Hematopoietic multipotent progenitor cell treated with erythropoietin and hydrocortisone succinate and interleukin-3 and kit ligand, for 6 days (in vitro differentiated cells): ENCODE measurements at regions not wholly inside any gene's neighbourhood (a gene's known extent, or its start where the extent isn't known, plus 50 kb on each side); places are given as distances from the start of the nearest gene placed in this dataset.
A peak's percentile ranks its signal among the peaks of the same experiment; 100 is the strongest.
"Not testable (repeated sequence)": the region's sequence is repeated elsewhere in the genome, so short reads cannot be mapped to it uniquely, and the experiment has no call there.

Experiments
- DNase-seq: peaks from one replicate; pipeline ENCODE4 v3.0.0-alpha.2; 2015

DNA sequence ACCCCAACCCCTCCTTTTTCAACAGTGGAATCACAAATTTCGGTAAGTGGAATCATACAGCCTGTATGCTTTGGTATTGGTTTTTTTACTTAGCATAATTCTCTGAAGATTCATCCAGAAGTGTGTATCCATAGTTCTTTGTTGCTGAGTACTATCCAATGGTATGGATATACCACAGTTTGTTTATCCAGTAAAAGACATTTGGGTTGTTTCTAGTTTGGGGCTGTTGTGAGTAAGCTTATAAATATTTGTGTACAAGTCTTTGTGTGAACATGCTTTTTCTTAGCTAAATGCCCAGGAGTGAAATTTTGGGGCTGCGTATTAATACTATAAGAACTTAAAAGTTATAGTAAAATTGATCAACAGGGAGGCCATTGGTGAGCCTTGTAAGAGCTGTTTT is 57.5 kb upstream of the GC start:
- DNase-seq = no peak

- DNase-seq = no peak
Measured at GRCh38 chr4:71847300-71847699, 63.4 kb upstream of the GC start.

GRCh38 chr4:71855944-71856343 is 72.1 kb upstream of the GC start:
- no peak for DNase-seq

DNA sequence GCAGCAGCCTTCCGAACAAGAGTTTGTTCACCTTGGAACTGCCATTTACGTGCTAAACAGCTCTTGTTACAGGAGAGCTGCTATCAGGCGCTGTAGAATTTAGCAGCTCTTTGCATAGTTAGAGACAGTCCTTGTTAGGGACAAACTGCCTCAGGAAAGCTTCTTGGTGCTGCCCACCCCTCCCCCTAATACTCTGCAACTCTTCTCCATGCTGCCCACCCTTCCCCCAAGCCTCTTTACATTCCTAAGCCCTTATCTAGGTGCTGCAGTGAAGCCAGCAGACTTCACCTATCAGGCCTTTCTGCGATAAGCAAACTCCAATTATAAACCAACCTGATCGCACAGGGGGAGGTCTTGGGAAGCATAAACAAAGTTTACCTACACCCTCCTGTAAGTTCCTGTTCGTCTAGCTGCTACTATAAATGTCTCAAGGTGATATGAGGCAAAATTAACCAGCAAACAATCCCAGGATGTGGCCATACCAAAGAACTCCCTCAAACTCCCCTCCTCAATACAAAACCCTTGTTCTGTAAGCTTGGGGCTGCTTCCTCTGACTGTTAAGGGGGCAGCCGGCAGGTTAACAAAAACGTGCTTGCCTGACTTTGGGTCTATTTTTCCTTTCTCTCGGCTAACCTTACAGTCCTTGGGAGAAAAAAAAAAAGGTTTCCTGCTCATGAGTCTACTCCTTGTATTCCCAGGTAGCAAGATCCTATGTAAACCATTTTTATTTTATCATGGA is 74.0 kb upstream of the GC start:
- DNase-seq = peak; percentile 31

GRCh38 chr4:71860643-71861042 is 76.8 kb upstream of the GC start:
- peak; percentile 4 for DNase-seq

DNA sequence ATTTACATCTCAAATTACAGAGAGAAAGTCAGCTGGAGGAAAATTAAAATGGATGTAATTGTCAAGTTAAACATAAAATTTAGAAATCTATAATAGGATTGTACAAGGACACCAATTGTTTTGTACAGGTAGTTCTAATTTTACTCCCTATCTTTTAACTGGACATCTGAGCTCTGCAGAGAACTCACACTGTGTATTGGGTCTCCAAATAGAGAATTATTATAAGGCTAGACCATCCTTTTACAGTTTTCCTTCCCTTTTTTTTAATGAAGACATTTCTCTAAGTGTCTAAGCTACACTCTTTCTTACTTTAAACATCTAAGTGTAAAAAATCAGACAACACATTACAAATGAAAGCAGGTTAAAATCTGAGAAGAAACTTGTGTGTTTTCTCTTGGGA is 78.4 kb upstream of the GC start:
- no peak for DNase-seq

DNA sequence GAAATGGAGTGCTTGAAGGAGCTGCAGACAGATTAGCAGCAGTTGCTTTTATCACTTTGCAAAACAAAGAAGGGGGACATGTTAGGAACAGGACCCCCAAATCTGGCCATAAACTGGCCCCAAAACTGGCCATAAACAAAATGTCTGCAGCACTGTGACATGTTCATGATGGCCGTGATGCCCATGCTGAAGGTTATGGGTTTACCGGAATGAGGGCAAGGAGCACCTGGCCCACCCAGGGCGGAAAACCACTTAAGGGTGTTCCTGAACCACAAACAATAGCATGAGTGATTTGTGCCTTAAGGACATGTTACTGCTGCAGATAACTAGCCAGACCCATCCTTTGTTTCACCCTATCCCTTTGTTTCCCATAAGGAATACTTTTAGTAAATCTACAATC is 79.6 kb upstream of the GC start:
- no peak for DNase-seq

DNA sequence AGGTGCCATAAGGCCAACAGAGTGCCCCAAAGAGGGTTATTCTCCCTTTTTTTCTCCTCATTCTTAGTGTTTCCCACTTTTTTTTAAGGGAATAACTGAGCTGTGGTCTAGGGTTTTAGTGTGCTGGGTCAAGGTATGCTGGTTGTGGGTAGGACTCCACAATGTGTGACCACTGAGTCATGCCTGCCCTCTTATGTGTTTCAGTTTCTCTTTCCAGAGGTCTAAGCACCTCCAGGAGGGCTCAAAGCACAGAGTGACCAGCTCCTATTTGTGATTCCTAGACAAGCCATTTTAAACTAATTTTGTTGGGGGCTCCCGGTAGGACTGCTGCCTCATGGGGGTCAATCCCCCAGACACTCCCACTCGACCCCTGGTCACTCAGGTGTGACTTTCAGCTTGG is 80.5 kb upstream of the GC start:
- DNase-seq = no peak

GRCh38 chr4:71866212-71866885 is 82.5 kb upstream of the GC start:
- DNase-seq = no peak

DNA sequence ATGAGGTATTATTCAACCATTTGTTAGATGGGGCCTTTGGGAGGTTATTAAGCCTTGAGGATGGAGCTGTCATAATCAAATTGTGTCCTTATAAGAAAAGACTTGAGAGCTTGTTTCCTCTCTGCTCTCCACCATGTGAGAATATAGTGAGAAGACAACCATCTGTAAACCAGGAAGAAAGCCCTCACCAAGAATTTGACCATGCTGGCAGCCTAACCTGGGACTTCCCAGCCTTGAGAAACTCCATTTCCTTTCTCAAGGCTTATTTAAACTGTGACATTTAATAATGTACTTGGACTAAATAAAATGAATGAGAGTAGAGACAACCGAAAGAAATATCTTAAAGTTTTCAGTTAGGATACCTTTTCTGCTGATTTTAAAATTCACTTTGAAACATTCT is 83.7 kb upstream of the GC start:
- no peak for DNase-seq

DNA sequence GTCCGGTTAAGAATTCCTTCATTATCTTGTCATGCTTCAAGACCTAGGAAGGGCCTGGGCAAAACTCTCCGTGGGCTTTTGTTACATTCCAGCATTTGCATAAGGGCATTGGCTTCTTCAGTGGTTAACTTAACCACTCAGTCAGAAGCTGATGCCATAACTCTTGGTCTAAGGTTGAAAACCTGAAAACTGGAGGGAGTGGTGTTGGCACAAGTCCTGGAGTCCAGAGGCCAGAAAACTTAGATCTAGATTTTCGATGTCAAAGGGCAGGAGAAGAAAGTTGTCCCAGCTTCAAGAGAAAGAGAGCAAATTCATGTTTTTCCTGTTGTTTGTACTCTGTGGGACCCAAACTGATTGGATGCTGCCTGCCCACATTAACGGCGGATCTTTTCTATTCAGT is 86.6 kb upstream of the GC start:
- no peak for DNase-seq

DNA sequence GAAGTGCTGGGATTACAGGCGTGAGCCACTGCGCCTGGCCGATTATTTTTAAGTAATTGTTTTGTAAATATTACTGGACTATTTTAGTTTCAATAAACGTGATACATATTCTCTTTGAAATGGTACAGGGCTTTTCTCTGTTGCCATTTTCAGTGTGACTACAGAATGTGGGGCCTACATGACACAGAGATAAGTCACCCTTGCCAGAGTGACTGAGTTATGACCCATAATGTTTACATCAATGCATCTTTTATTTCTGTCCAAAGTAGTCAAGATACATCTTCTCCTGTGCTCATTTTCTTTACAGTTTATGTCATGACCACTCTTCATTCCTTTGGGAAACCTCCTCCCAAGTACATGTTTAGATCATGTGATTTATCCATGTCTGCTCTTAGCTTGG is 88.3 kb upstream of the GC start:
- no peak for DNase-seq

DNA sequence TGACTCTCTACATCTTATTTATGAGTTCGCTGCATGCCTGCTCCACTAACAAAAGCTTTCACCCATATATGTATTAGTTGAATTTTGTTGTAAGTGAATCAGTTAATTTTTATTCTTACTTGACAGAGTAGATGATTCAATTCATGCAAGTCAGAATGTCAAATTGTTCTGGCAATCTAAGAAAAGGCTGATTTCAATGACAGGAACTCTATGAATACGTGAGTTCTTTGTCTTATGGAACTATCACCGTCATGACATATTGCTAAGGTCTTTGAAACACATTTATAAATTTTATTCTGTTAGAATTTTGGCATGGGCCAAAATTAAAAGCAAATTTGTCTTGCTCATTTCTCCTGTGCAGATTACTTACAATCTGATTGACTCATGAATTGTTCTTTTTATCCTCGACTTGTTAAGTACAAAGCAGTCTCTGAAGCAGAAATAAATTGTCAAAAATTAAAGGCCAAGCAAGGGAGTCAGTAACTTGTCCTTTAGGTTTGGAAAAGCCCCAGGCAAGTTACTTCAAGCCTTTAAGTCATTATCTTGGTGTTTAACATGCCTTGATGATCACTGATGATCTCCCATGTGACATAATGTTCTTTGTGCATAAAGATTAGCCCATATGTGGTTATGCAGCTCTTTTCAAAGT is 89.0 kb upstream of the GC start:
- no peak for DNase-seq

- no peak for DNase-seq
Measured at GRCh38 chr4:71878376-71878775, 94.5 kb upstream of the GC start.

- DNase-seq = no peak
Measured at GRCh38 chr4:71882113-71882841, 98.4 kb upstream of the GC start.

GRCh38 chr4:71900366-71900765 is 116.5 kb upstream of the GC start:
- not testable (repeated sequence) for DNase-seq

- peak; percentile 14 for DNase-seq
Measured at GRCh38 chr4:71905594-71905993, 121.7 kb upstream of the GC start.

- no peak for DNase-seq
Measured at GRCh38 chr4:71906096-71906495, 122.2 kb upstream of the GC start.

- no peak for DNase-seq
Measured at GRCh38 chr4:71907071-71907470, 123.2 kb upstream of the GC start.

GRCh38 chr4:71907782-71908181 is 123.9 kb upstream of the GC start:
- DNase-seq = no peak

- DNase-seq = no peak
Measured at GRCh38 chr4:71913275-71913674, 118.5 kb upstream of the NPFFR2 start.

- DNase-seq = no peak
Measured at GRCh38 chr4:71923070-71923469, 108.7 kb upstream of the NPFFR2 start.

DNA sequence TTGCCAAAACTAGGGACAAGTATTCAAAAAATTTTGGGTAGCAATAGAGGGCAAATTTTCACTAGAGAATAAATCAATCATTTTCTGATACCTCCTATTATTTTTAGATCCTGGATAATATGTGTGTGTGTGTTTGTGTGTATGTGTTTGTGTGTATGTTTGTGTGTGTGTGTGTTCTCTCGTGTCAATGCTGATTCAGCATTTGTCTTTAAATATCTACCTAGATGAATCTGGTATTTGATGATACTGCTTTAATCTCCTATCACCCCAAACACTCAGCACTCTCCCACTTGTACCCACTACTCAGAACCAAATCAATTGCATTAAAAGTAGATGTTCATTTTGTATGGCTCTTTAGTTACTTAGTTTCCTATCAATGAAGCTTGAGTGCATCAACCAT is 101.3 kb upstream of the NPFFR2 start:
- no peak for DNase-seq

- DNase-seq = no peak
Measured at GRCh38 chr4:71932941-71933340, 98.9 kb upstream of the NPFFR2 start.
